ENCODE measurements at regions not wholly inside any gene's neighbourhood (a gene's known extent, or its start where the extent isn't known, plus 50 kb on each side); places are given as distances from the start of the nearest gene placed in this dataset.

GRCh38 chr21:15558884-15559283 is 170.9 kb upstream of the USP25 start (continued):
- TF ChIP-seq ZNF277 (CRISPR knock-in tag; IDR thresholded peaks at IDR 0.05; ENCODE audit: borderline replicate concordance) (no peak), IRF9 (tag; IDR thresholded peaks at IDR 0.05) (no peak), ZNF212 (CRISPR knock-in tag; IDR thresholded peaks at IDR 0.05) (no peak), ZNF197 (CRISPR knock-in tag; IDR thresholded peaks at IDR 0.05; ENCODE audit: low read depth) (no peak), FOXJ3 (CRISPR knock-in tag; IDR thresholded peaks at IDR 0.05) (no peak), BHLHE40 (IDR thresholded peaks at IDR 0.05; ENCODE audit: low read length) (no peak), MEIS2 (IDR thresholded peaks at IDR 0.05; ENCODE audit: partially characterized antibody) (peak; percentile 15), TAF7 (tag; IDR thresholded peaks at IDR 0.05) (no peak), MYNN (IDR thresholded peaks at IDR 0.05) (no peak), MYNN (CRISPR knock-in tag; IDR thresholded peaks at IDR 0.05) (no peak), MAFG (tag; conservative IDR thresholded peaks at IDR 0.05) (peak; percentile 90), CBFA2T3 (IDR thresholded peaks at IDR 0.05) (peak; percentile 50; the same call in 1 of the 2 replicates), BRCA1 (IDR thresholded peaks at IDR 0.05) (no peak), BRCA1 (CRISPR knock-in tag; IDR thresholded peaks at IDR 0.05) (no peak)
